Breast epithelium (tissue), 4 donors: ENCODE measurements at regions not wholly inside any gene's neighbourhood (a gene's known extent, or its start where the extent isn't known, plus 50 kb on each side); places are given as distances from the start of the nearest gene placed in this dataset.

ENCODE experiments used
- DNase-seq, 2 donors: peaks; one replicate each; pipeline ENCODE4 v3.0.0-alpha.2; 2019; ENCODE audit warnings: low spot score in 2 of 2
- H3K27ac ChIP-seq, 2 donors: fragments of 200-600 bp; sonication (generic) in 1 of 2; one replicate each; pipeline ENCODE4 v1.5.1; 2016 to 2019; ENCODE audit warnings: mild to moderate bottlenecking in 1 of 2
- H3K27me3 ChIP-seq, 2 donors: fragments of 200-600 bp; sonication (generic) in 1 of 2; one replicate each; pipeline versions ENCODE4 v1.5.1 to v1.6.0; 2017 to 2019; ENCODE audit warnings: control low read depth in 1 of 2, mild to moderate bottlenecking in 1 of 2
- H3K36me3 ChIP-seq: fragments of 200-600 bp; one replicate; pipeline ENCODE4 v1.5.1; 2019
- H3K4me1 ChIP-seq, 2 donors: fragments of 200-600 bp; sonication (generic); one replicate each; pipeline ENCODE4 v1.5.1; 2016 to 2019; ENCODE audit warnings: control low read depth in 1 of 2
- H3K4me3 ChIP-seq, 3 donors: fragments of 200-600 bp; sonication (generic); 1 replicate in 2 of 3; 2 replicates in 1 of 3; pipeline ENCODE4 v1.5.1; 2016 to 2019; ENCODE audit warnings: mild to moderate bottlenecking in 3 of 3, moderate library complexity in 2 of 3
- H3K9me3 ChIP-seq, 2 donors: fragments of 200-600 bp; sonication (generic) in 1 of 2; one replicate each; pipeline ENCODE4 v1.5.1; 2016 to 2019; ENCODE audit warnings: control low read depth in 1 of 2
- CTCF ChIP-seq, 3 donors: fragments of 450-650 bp; IDR thresholded peaks; one replicate each; pipeline ENCODE4 v1.5.1; 2016 to 2017; ENCODE audit warnings: antibody characterized with exemption in 3 of 3, mild to moderate bottlenecking in 3 of 3, moderate library complexity in 3 of 3
- POLR2A ChIP-seq: fragments of 450-650 bp; IDR thresholded peaks from one replicate; pipeline ENCODE4 v1.6.1; 2016; ENCODE audit warnings: antibody characterized with exemption, mild to moderate bottlenecking, moderate library complexity
- POLR2AphosphoS5 ChIP-seq, 3 donors: sonication (generic); formaldehyde crosslinking; IDR thresholded peaks; one replicate each; pipeline ENCODE4 v1.6.1; 2017; ENCODE audit warnings: antibody characterized with exemption in 3 of 3
- intact Hi-C: fragments of 100-400 bp; cut with DNase I; formaldehyde crosslinking; loops from one replicate; pipeline ENCODE4 v1.15.1; 2023; ENCODE audit warnings: low total_unique reads

GRCh38 chr2:236685361-236685760 is 115.7 kb downstream of the ACKR3 start:
- Histone ChIP-seq H3K27ac (no peak overlapping the region), H3K36me3 (no peaks in the 10 kb centered on the region), H3K4me3 (no peak overlapping the region), H3K9me3 (no peaks in the 10 kb centered on the region), H3K27me3 (no peaks in the 10 kb centered on the region), H3K4me1 (peaks cover 0 to 14% of the 10 kb centered on the region in 2 donors)
- no peak for DNase-seq
- TF ChIP-seq CTCF (IDR thresholded peaks at IDR 0.05) (no peak), POLR2AphosphoS5 (IDR thresholded peaks at IDR 0.05) (no peak), POLR2A (no peak)
- intact Hi-C loops, result no loop called here

DNA sequence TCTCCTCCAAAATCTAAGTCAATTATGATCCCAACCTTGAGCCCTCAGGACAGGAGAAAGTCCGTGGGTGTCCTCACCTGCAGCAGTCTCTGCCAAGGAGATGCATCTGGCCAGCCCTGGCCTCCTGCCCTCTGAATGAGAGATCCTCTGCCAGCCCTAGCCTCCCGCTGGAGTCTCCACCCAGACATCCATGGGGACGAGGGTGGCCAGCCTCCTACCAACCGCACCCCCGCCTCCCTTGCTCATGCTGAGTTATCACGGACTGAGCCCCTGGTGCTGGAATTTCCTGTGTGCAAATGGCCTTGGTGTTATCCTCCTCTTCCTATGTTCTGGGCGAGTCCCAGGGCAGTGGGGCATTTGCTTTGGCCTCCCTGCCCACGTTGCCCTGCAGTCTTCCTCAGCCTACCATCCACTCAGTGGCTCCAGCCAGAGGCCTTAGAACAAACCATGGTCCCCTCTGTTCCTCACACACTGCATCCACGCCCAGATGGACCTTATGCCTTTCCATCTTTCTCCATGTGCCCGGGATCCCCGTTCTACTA is 116.4 kb downstream of the ACKR3 start:
- Histone ChIP-seq H3K4me1 (peaks cover 0 to 14% of the 10 kb centered on the region in 2 donors), H3K27ac (no peak overlapping the region), H3K9me3 (no peaks in the 10 kb centered on the region), H3K36me3 (no peaks in the 10 kb centered on the region), H3K27me3 (no peaks in the 10 kb centered on the region), H3K4me3 (no peak overlapping the region)
- no peak for DNase-seq
- TF ChIP-seq CTCF (IDR thresholded peaks at IDR 0.05) (no peak), POLR2A (no peak), POLR2AphosphoS5 (IDR thresholded peaks at IDR 0.05) (no peak)
- intact Hi-C loops, result no loop called here

DNA sequence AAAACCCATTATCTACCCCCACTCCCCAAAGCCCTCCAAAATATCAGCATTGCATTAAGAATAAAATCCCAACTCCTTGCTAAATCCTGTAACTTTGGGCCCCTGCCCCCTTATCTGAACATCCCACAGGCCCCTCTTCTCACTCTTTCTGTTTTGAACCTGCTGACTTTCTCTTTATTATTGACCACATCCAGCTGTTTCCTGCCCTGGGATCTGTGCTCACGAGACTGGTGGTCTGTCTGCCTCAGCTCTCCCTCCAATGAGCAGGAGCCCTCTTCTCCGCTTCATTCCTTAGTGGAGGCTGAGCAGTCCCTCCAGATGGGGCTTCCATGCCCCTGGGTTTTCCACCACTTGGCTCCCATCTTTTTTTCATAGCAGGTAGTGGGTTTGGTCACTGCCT is 116.9 kb downstream of the ACKR3 start:
- intact Hi-C loops, result no loop called here
- no peak for DNase-seq
- Histone ChIP-seq H3K9me3 (no peaks in the 10 kb centered on the region), H3K4me1 (peaks cover 0 to 14% of the 10 kb centered on the region in 2 donors), H3K36me3 (no peaks in the 10 kb centered on the region), H3K27me3 (no peaks in the 10 kb centered on the region), H3K4me3 (no peak overlapping the region), H3K27ac (no peak overlapping the region)
- no peak for TF ChIP-seq POLR2A
- no peak for TF ChIP-seq CTCF (IDR thresholded peaks at IDR 0.05)
- no peak for TF ChIP-seq POLR2AphosphoS5 (IDR thresholded peaks at IDR 0.05)

DNA sequence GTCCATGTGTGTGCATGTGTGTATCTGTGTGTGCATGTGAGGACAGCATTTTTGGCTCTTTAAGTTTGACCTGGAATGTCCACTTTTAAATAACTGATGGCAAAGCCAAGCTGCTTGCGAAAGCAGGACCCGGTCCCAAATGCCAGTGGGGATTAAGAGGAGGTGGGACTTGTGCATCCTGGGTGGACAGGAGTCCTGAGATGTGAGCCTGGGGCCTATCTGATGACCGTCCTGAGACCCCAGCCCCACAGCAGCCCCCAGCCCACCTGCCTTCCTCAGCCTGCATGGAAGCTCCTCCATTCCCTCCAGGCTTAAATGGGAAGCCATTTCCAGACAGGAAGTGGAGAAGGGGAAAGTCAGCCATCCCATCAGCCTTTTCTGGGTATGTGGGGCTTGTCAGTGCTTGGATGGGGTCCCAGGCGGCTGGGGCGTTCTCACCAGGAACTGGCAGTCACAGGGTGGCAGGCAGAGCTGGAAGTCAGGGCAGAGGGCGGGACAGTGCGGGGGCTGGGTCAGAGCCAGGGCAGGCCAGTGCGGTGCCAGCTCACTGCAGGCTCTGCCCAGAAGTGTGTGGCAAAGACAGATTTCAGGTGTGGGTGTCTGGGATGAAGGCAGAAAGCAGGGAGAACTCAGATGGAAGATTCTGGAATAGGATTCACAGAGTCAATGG is 117.8 kb downstream of the ACKR3 start:
- DNase-seq, result peak in 1 of 2 donors; percentile 47
- Histone ChIP-seq H3K9me3 (no peaks in the 10 kb centered on the region), H3K27me3 (no peaks in the 10 kb centered on the region), H3K4me1 (peaks cover 0 to 14% of the 10 kb centered on the region in 2 donors), H3K4me3 (no peak overlapping the region), H3K36me3 (no peaks in the 10 kb centered on the region), H3K27ac (peak overlapping the region; percentile 48 to 52)
- no peak for TF ChIP-seq POLR2AphosphoS5 (IDR thresholded peaks at IDR 0.05)
- TF ChIP-seq CTCF (IDR thresholded peaks at IDR 0.05), result no peak
- no peak for TF ChIP-seq POLR2A
- intact Hi-C loops, result no loop called here

GRCh38 chr2:236688157-236688556 is 118.5 kb downstream of the ACKR3 start:
- Histone ChIP-seq H3K9me3 (no peaks in the 10 kb centered on the region), H3K4me3 (no peak overlapping the region), H3K4me1 (peaks cover 0 to 14% of the 10 kb centered on the region in 2 donors), H3K27ac (peak overlapping the region; percentile 48 to 52), H3K36me3 (no peaks in the 10 kb centered on the region), H3K27me3 (no peaks in the 10 kb centered on the region)
- intact Hi-C loops, result no loop called here
- TF ChIP-seq POLR2A (no peak), CTCF (IDR thresholded peaks at IDR 0.05) (no peak), POLR2AphosphoS5 (IDR thresholded peaks at IDR 0.05) (no peak)
- DNase-seq, result no peak
